Adrenal gland (tissue), 9 donors: ENCODE measurements at regions not wholly inside any gene's neighbourhood (a gene's known extent, or its start where the extent isn't known, plus 50 kb on each side); places are given as distances from the start of the nearest gene placed in this dataset.
A peak's percentile ranks its signal among the peaks of the same experiment; 100 is the strongest.

Source experiments
- DNase-seq, 7 donors: peaks; one replicate each; pipeline ENCODE4 v3.0.0-alpha.2; 2019 to 2020
- H3K27ac ChIP-seq, 5 donors: fragments of 200-600 bp; sonication (generic) in 4 of 5; 1 replicate in 3 of 5; 2 replicates in 2 of 5; pipeline versions ENCODE4 v1.5.1 to v1.8.0; 2016 to 2020; ENCODE audit warnings: mild to moderate bottlenecking in 1 of 5
- H3K27me3 ChIP-seq: fragments of 200-600 bp; 2 replicates; pipeline ENCODE4 v1.8.0; 2021
- H3K36me3 ChIP-seq, 2 donors: fragments of 200-600 bp; replicated peaks in 1 of 2; 1 replicate in 1 of 2; 2 replicates in 1 of 2; pipeline versions ENCODE4 v1.5.1 to v1.8.0; 2018 to 2022
- H3K4me1 ChIP-seq, 2 donors: fragments of 200-600 bp; replicated peaks in 1 of 2; 1 replicate in 1 of 2; 2 replicates in 1 of 2; pipeline versions ENCODE4 v1.5.1 to v1.8.0; 2018 to 2021
- H3K4me3 ChIP-seq, 4 donors: fragments of 200-600 bp; sonication (generic) in 3 of 4; one replicate each; pipeline ENCODE4 v1.5.1; 2016 to 2018
- H3K9me3 ChIP-seq, 3 donors: fragments of 200-600 bp; sonication (generic) in 1 of 3; replicated peaks in 1 of 3; 1 replicate in 2 of 3; 2 replicates in 1 of 3; pipeline versions ENCODE4 v1.5.1 to v1.8.0; 2016 to 2021
- POLR2A ChIP-seq, 2 donors: fragments of 450-650 bp; IDR thresholded peaks; one replicate each; pipeline ENCODE4 v1.6.1; 2017; ENCODE audit warnings: antibody characterized with exemption in 2 of 2, mild to moderate bottlenecking in 2 of 2, moderate library complexity in 1 of 2
- WGBS, 4 donors: extraction: QIAGEN DNeasy Blood & Tissue Kit in 2 of 4; methylation state at CpG; one replicate each; pipeline versions ENCODE4 v1.1.5 to v1.1.7; 2013 to 2017; 5-methylcytosine and 5-hydroxymethylcytosine counted together
- intact Hi-C, 2 donors: fragments of 100-400 bp; cut with DNase I; formaldehyde crosslinking; loops; one replicate each; pipeline versions ENCODE4 v1.14.1 to v1.15.0; 2022 to 2023
- TF ChIP-seq, protein P1 (sequence below), 6 experiments: fragments of 450-650 bp in 4 of 6; fragments of 200-600 bp in 2 of 6; sonication (generic) in 1 of 6; IDR thresholded peaks; 1 replicate in 5 of 6; 2 replicates in 1 of 6; pipeline versions ENCODE4 v1.5.1 to v1.8.0; 2016 to 2021; ENCODE audit warnings: antibody characterized with exemption in 6 of 6, mild to moderate bottlenecking in 2 of 6, moderate library complexity in 1 of 6
- donor health status: healthy with polysubstance abuse.
- donor health status: Bipolar disorder and iron deficiency.
- donor health status: DM: yes; HTN: yes; CAD: no.
- donor health status: DM: no; HTN: no; CAD: no.
- donor health status: DM: no; HTN: no; CAD: no.

DNA sequence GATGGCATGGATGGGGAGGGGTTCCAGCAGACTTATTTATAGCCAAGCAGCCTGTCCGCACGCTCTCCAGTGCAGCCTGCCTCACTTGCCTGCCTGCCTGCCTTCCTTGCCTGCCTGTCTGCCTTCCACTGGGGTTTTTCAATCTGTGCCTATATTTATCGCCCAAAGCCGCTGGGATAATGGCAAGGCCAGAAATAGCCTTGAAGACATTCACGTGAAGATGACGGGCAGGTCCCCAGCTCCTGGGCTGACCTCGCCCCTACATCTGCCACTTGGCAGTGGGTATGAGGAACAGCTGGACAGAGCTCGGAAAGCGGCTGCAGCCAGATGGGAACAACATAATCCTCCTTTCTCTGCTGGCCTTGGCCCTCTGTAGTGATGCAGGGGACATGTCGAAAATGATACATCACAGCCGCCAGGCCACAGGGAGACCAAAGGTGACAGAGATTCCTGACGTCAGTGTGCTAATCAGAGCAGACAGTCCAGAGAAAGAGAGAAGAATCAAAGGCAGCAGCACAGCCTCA lies 53.3 kb downstream of the PITPNM2 start:
- intact Hi-C loops, result no loop called here
- Histone ChIP-seq H3K4me1 (peaks cover 27 to 49% of the 10 kb centered on the region in 2 donors), H3K9me3 (no peaks in the 10 kb centered on the region), H3K27me3 (no peaks in the 10 kb centered on the region), H3K4me3 (no peak overlapping the region), H3K27ac (peak overlapping the region; percentile 52 to 88 (median 81)), H3K36me3 (no peaks in the 10 kb centered on the region)
- TF ChIP-seq, protein P1, sequence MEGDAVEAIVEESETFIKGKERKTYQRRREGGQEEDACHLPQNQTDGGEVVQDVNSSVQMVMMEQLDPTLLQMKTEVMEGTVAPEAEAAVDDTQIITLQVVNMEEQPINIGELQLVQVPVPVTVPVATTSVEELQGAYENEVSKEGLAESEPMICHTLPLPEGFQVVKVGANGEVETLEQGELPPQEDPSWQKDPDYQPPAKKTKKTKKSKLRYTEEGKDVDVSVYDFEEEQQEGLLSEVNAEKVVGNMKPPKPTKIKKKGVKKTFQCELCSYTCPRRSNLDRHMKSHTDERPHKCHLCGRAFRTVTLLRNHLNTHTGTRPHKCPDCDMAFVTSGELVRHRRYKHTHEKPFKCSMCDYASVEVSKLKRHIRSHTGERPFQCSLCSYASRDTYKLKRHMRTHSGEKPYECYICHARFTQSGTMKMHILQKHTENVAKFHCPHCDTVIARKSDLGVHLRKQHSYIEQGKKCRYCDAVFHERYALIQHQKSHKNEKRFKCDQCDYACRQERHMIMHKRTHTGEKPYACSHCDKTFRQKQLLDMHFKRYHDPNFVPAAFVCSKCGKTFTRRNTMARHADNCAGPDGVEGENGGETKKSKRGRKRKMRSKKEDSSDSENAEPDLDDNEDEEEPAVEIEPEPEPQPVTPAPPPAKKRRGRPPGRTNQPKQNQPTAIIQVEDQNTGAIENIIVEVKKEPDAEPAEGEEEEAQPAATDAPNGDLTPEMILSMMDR (IDR thresholded peaks at IDR 0.05), result no peak
- peak in 1 of 2 donors; percentile 67 for TF ChIP-seq POLR2A (IDR thresholded peaks at IDR 0.05)
- DNase-seq, result peak; percentile 70 to 93 (median 91)
- 28 to 54% (median 35%) methylated on average over 5 to 12 of the region's 12 CpGs for WGBS, 4 donors

- Histone ChIP-seq H3K4me1 (peaks cover 27 to 49% of the 10 kb centered on the region in 2 donors), H3K4me3 (no peak overlapping the region), H3K36me3 (no peaks in the 10 kb centered on the region), H3K9me3 (no peaks in the 10 kb centered on the region), H3K27ac (peak overlapping the region in 3 of 5 donors; percentile 84 to 88 (median 85)), H3K27me3 (no peaks in the 10 kb centered on the region)
- intact Hi-C loops, result no loop called here
- WGBS, 4 donors, result 83 to 88% (median 86%) methylated on average over 5 of the region's 5 CpGs
- no peak for DNase-seq
- TF ChIP-seq, protein P1 (IDR thresholded peaks at IDR 0.05), result no peak
- TF ChIP-seq POLR2A (IDR thresholded peaks at IDR 0.05), result no peak
These were observed 54.1 kb downstream of the PITPNM2 start for GRCh38 chr12:123096741-123097140.

DNA sequence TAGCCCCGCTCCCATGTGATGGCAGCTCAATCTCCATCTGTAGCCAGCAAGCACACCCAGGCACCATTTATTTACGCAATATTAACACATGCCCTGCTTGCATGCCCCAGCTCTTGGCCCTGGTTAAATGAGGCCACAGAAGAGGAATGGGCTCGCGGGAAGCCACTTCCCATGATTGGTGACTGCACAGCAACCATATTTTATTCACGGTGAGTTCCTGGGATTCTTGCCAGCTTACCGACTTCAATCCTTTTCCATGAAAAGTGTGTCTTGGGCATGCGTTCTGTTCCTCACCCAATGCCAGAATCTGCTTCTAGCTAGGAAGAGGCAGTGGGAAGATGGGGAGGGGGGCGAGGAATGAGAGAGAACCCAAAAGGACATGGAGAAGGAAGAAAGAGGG lies 54.7 kb downstream of the PITPNM2 start:
- intact Hi-C loops, result no loop called here
- H3K9me3 ChIP-seq, result no peaks in the 10 kb centered on the region
- 47 to 71% (median 65%) methylated on average over 6 to 8 of the region's 8 CpGs for WGBS, 4 donors
- TF ChIP-seq POLR2A (IDR thresholded peaks at IDR 0.05), result no peak
- TF ChIP-seq, protein P1 (IDR thresholded peaks at IDR 0.05), result no peak
- H3K27me3 ChIP-seq, result no peaks in the 10 kb centered on the region
- H3K27ac ChIP-seq, result peak overlapping the region in 3 of 5 donors; percentile 84 to 88 (median 85)
- no peaks in the 10 kb centered on the region for H3K36me3 ChIP-seq
- H3K4me3 ChIP-seq, result no peak overlapping the region
- peaks cover 27 to 49% of the 10 kb centered on the region in 2 donors for H3K4me1 ChIP-seq
- DNase-seq, result no peak

- DNase-seq, result no peak
These were observed 55.6 kb downstream of the PITPNM2 start for GRCh38 chr12:123095078-123095881.

More at GRCh38 chr12:123095078-123095881, 55.6 kb downstream of the PITPNM2 start:
- intact Hi-C loops, result no loop called here
- H3K27me3 ChIP-seq, result no peaks in the 10 kb centered on the region
- 80 to 85% (median 82%) methylated on average over 23 to 25 of the region's 25 CpGs for WGBS, 4 donors
- H3K4me1 ChIP-seq, result peaks cover 27 to 49% of the 10 kb centered on the region in 2 donors
- H3K4me3 ChIP-seq, result no peak overlapping the region
- no peaks in the 10 kb centered on the region for H3K9me3 ChIP-seq
- no peak for TF ChIP-seq POLR2A (IDR thresholded peaks at IDR 0.05)
- TF ChIP-seq, protein P1 (IDR thresholded peaks at IDR 0.05), result no peak
- peak overlapping the region; percentile 36 to 88 (median 84) for H3K27ac ChIP-seq
- H3K36me3 ChIP-seq, result no peaks in the 10 kb centered on the region
